Stimulated activated naive CD8-positive, alpha-beta T cell treated with anti-CD3 and anti-CD28 coated beads, Interleukin-15, amount 100 ng/mL, for 72 hours (primary cell): ENCODE measurements at regions not wholly inside any gene's neighbourhood (a gene's known extent, or its start where the extent isn't known, plus 50 kb on each side); places are given as distances from the start of the nearest gene placed in this dataset.

ENCODE experiments used
- ATAC-seq: fragments of 150-1000 bp; cut with Tn5 transposase; 2 replicates; pipeline ENCODE4 v1.10.0; 2021; ENCODE audit warnings: mild to moderate bottlenecking, moderate library complexity
- DNase-seq, 2 donors: peaks; one replicate each; pipeline ENCODE4 v3.0.0; 2021 to 2022
- H3K27ac Mint-ChIP-seq, 2 donors: one replicate each; pipeline ENCODE4 v1.8.0; 2022; ENCODE audit warnings: mild to moderate bottlenecking in 2 of 2, mixed read lengths in 2 of 2, moderate library complexity in 2 of 2
- H3K27me3 Mint-ChIP-seq: one replicate; pipeline ENCODE4 v1.8.0; 2022; ENCODE audit warnings: mixed read lengths
- H3K4me1 Mint-ChIP-seq: one replicate; pipeline ENCODE4 v1.8.0; 2022; ENCODE audit warnings: mild to moderate bottlenecking, mixed read lengths
- H3K4me3 Mint-ChIP-seq, 2 donors: one replicate each; pipeline ENCODE4 v1.8.0; 2022; ENCODE audit warnings: mild to moderate bottlenecking in 2 of 2, mixed read lengths in 2 of 2, moderate library complexity in 1 of 2
- H3K9me3 Mint-ChIP-seq, 2 donors: one replicate each; pipeline ENCODE4 v1.8.0; 2022; ENCODE audit warnings: mixed read lengths in 2 of 2

DNA sequence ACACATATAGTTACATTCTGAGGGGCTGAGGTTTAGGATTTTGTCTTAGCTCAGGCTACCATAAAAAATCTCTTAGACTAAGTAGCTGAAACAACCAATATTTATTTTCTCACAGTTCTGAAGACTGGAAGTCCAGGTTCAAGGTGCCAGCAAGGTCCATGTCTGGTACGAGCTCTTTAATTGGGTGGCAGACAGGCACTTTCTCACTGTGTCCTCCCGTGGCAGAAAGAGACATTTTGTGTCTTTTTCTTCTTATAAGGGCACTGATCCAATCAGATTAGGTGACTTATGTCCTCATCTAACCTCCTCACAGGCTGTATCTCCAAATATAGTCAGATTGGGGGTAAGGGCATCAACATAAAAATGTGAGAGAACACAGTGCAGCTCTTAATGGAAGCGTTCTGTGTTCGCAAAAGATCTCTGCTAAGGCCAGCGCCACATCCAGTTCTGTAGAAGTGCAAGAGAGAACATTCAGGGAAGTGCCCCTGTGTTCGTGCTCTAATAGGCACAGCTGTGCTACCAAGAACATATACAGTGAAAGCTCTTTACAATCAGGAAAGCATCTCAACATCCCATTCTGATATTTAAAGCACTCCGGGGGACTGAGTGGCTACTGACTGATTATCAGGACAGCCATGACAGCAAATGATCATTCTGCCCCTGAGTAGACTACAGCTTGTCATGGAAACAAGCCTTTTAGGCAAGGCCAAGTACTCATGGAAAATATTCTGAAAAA, 819.2 kb downstream of the LIG4 start:
- Mint-ChIP-seq H3K27ac (no peak overlapping the region), H3K4me3 (no peak overlapping the region), H3K27me3 (no peaks in the 10 kb centered on the region), H3K9me3 (peaks cover 0 to 6% of the 10 kb centered on the region in 2 donors), H3K4me1 (no peaks in the 10 kb centered on the region)
- DNase-seq: no peak
- ATAC-seq: no peak

DNA sequence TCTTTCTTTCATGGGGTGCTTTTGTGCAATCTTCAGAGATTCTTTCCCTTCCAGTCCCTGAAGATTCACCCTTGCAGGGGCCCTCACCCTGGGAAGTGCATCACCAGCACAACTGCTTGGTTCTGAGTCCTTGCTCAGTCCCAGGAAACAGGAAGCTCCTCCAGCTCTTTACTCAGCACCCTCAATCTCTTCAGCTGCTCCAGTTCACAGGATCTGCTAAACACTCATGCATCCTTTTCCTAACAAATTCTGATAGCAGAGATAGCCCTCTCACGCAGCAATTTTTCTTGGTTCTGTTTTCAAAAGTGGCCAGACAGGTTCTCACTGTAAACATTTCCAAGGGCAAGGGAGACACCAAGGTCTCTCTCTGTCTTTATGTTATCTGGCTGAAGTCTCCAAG, 823.1 kb downstream of the LIG4 start:
- DNase-seq: no peak
- Mint-ChIP-seq H3K4me1 (no peaks in the 10 kb centered on the region), H3K27me3 (no peaks in the 10 kb centered on the region), H3K9me3 (peaks cover 0 to 6% of the 10 kb centered on the region in 2 donors), H3K4me3 (no peak overlapping the region), H3K27ac (no peak overlapping the region)
- ATAC-seq: no peak

DNA sequence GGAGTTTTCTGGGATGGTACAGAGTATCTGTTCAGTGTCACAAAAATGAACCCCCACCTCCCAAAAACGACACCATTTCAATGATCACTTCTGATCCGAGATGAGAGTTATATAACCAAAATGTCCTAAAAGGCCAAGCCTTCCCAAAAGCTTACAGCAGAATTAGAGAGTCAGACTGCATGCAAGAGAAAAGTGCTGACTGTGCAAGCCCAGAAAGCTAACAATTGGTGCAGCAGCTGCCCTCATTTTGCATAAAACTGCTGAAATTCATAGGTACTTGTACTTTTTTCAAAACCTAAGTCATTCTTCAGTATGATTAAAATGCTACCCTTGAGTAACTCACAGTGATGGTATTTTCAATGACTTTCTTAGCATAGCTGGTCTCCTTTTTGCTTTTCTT, 819.6 kb upstream of the ARGLU1 start:
- ATAC-seq (no peak), DNase-seq (no peak)
- Mint-ChIP-seq H3K4me1 (no peaks in the 10 kb centered on the region), H3K27ac (no peak overlapping the region), H3K9me3 (no peaks in the 10 kb centered on the region), H3K27me3 (no peaks in the 10 kb centered on the region), H3K4me3 (no peak overlapping the region)

DNA sequence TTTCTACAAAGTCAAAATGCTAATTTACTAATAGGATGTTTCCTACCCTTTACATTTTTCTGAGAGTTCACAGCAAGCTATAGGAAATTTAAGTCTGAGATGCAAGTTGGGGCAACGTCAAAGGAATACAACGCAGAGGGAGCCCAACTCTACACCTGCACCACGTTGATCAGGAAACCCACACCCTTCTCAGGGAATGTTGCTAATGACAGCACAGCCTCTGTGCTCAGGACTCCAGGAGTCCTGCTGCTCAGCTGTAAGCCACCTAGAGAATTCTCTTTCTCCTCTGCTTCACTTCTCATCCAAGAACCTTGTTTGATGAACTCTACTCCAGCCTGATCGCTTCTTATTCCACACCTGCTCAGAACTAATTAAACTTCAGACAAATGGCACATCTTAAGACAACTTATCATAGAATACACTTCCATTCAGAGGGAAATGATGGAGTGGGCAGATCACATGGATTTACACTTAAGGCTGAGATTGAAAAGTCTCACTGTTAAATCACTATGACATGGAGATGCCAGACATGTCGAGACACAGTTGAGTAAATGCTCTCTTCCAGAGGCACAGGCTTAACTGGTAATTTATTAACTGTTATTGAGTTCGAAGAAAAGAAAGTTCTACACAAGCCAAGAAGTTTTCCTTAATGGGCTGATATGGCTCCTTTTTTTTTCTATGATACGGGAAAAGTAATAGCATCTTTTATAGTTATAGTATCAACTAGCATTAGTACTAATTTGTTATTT, 811.6 kb upstream of the ARGLU1 start:
- DNase-seq: no peak
- H3K27ac Mint-ChIP-seq: no peak overlapping the region
- ATAC-seq: no peak
- no peaks in the 10 kb centered on the region for H3K4me1 Mint-ChIP-seq
- no peak overlapping the region for H3K4me3 Mint-ChIP-seq
- no peaks in the 10 kb centered on the region for H3K27me3 Mint-ChIP-seq
- H3K9me3 Mint-ChIP-seq: no peaks in the 10 kb centered on the region

DNA sequence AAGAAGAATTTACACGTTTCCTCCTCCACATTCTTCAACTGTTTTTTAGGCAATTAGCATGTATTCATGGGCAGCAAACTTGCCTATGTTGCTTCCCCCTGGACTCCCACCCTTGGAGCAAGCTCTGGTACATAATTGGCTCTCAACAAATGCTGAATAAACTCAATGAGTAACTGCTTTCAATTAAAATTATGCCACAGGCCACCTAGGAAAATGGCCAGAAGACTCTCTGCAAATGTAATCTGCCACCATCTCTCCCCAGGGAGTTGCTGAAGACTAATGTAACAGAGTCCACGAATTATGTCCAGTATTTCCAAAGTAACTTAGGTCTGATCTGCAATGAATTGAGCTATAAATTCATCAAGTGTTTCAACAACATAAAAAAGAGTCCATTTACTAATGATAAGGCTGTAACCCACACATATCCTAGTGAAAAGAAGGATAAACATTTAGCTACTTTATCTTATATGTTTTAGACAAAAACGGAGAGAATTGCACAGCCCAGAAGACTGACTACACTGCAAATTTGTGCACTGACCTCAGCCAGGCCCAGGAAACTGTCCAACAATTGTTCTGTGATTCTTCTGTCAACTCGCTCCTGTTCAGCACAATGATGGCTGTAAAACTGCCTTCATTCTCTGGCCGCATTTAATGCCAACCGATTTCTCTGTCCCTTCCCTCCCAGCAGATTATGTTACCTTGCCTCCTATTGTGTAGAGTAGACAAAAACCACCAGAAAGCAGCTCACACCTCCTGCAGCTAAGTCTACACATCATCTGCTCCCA, 808.6 kb upstream of the ARGLU1 start:
- ATAC-seq (no peak), DNase-seq (no peak)
- no peak overlapping the region for H3K4me3 Mint-ChIP-seq
- H3K27me3 Mint-ChIP-seq: no peaks in the 10 kb centered on the region
- H3K4me1 Mint-ChIP-seq: no peaks in the 10 kb centered on the region
- no peaks in the 10 kb centered on the region for H3K9me3 Mint-ChIP-seq
- H3K27ac Mint-ChIP-seq: no peak overlapping the region

DNA sequence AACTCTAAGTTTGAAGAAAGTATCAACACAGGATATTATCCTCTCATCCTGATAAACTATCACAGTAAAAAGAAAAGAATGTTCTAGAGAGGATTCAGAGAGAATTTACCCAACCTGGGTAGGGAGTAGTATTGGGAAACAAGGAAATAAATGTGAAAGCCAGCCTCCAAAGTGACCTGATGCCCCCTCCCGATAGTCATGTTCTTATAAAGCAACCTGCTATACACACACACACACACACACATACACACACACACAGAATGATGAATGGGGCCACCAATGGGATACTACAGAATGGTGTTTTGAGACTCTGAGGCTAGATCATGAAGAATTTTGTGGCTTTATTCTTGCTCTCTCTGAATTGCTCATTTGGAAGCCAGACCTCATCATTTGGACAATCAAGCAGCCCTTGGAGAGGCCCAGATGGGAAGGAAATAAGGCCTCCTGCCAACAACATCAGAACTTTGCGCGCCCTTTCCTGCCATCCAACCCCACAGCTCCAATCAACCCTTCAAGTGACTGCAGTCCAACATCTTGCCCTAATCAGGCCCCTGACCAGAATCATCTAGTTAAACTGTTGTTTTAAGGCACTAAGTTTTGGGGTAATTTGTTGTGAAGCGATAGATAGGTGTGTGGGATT, 807.9 kb upstream of the ARGLU1 start:
- Mint-ChIP-seq H3K4me1 (no peaks in the 10 kb centered on the region), H3K27ac (no peak overlapping the region), H3K27me3 (no peaks in the 10 kb centered on the region), H3K4me3 (no peak overlapping the region), H3K9me3 (no peaks in the 10 kb centered on the region)
- DNase-seq (no peak), ATAC-seq (no peak)

DNA sequence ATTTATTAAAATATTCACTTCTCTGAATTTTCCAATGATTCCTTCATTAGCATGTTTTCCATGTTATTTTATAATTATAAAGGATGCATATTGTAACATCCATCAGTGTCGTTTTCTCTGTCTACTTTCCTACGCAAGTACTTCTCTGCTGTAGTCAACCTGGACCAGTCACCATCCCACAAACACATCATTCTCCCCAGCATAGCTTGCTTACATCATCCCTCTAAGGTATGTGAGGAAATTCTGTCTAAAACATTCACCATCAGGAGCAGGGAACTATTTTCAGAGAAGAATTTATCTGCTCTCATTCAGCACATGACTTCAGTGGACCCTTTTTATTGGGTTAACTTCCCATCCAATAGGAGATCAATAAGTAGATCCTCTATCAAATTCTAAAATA, 806.1 kb upstream of the ARGLU1 start:
- H3K27ac Mint-ChIP-seq: no peak overlapping the region
- H3K27me3 Mint-ChIP-seq: no peaks in the 10 kb centered on the region
- H3K4me1 Mint-ChIP-seq: no peaks in the 10 kb centered on the region
- DNase-seq (no peak), ATAC-seq (no peak)
- H3K9me3 Mint-ChIP-seq: no peaks in the 10 kb centered on the region
- no peak overlapping the region for H3K4me3 Mint-ChIP-seq

DNA sequence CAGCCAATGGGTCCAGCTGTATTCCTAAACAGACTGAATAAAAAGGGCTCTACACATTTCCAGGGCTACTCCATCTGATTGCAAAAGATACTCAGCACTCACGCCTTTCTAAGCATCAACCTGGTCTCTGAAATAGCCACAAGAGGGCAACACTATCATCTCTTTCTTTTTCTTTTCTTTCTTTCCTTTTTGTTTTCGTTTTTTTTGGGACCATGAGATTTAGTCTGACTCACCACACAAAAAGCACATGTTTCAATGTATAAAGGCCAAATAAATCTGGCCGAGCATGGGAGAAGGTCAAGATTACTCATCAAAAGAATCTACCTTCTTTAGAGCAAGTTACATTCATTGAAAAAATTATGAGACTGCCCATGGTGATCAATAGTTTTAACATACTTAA, 805.6 kb upstream of the ARGLU1 start:
- Mint-ChIP-seq H3K27ac (no peak overlapping the region), H3K4me3 (no peak overlapping the region), H3K9me3 (no peaks in the 10 kb centered on the region), H3K4me1 (no peaks in the 10 kb centered on the region), H3K27me3 (no peaks in the 10 kb centered on the region)
- ATAC-seq: no peak
- no peak for DNase-seq

DNA sequence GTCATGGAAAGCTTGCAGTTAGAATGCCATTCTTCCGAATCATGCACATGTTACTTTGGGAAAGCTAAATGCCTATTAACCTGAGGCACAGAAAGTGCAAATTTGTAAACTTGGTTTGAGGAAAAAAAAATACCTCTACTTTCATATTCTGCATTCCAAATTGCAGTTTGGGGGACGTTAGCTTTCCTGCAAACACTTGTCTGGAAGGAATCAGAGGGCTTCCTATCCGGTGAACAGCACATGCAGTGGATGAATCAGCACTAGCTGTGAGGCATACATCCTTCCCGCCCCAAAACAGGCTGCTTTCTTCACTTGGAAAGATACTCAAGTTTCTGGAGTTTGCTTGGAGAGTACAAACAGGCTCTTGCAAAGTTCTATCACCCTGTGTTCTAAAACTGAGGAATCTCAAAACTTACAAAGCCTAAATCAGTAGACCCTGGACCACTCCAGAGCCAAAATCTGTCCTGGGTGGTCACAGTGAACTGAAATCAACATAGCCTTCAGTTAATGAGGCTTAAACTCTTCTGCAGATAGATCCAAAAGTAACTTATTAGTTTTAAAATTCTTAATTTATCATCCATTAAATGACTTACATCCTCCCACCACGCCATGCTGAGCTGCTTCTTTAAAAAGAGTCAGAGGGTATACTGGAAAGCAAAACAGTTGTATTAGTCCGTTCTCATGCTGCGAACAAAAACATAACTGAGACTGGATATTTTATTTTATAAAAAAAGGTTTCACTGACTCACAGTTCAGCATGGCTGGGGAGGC, 802.3 kb upstream of the ARGLU1 start:
- H3K27me3 Mint-ChIP-seq: no peaks in the 10 kb centered on the region
- no peaks in the 10 kb centered on the region for H3K4me1 Mint-ChIP-seq
- no peak overlapping the region for H3K27ac Mint-ChIP-seq
- no peaks in the 10 kb centered on the region for H3K9me3 Mint-ChIP-seq
- ATAC-seq (no peak), DNase-seq (no peak)
- H3K4me3 Mint-ChIP-seq: no peak overlapping the region

DNA sequence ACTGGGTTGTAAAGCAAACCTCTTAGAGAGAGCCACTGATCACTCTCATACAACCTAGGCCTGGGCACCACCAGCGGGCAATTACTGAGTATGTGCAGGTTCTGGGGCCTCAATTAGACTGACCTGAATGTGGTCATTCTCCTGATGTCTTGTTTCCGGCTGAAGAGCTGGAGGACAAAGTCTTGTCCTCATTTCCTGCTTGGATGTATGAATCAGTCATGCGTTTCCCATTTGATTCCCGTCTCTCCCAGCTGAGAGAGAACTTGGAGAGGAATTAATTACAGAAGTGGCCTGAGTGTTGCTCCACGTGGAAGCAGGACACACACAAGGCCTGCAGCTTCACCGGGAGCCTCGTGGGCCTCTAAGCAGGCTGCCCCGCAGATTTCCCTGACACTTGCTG, 799.3 kb upstream of the ARGLU1 start:
- H3K27me3 Mint-ChIP-seq: no peaks in the 10 kb centered on the region
- no peak overlapping the region for H3K27ac Mint-ChIP-seq
- DNase-seq: no peak
- no peaks in the 10 kb centered on the region for H3K9me3 Mint-ChIP-seq
- no peak for ATAC-seq
- no peak overlapping the region for H3K4me3 Mint-ChIP-seq
- no peaks in the 10 kb centered on the region for H3K4me1 Mint-ChIP-seq

DNA sequence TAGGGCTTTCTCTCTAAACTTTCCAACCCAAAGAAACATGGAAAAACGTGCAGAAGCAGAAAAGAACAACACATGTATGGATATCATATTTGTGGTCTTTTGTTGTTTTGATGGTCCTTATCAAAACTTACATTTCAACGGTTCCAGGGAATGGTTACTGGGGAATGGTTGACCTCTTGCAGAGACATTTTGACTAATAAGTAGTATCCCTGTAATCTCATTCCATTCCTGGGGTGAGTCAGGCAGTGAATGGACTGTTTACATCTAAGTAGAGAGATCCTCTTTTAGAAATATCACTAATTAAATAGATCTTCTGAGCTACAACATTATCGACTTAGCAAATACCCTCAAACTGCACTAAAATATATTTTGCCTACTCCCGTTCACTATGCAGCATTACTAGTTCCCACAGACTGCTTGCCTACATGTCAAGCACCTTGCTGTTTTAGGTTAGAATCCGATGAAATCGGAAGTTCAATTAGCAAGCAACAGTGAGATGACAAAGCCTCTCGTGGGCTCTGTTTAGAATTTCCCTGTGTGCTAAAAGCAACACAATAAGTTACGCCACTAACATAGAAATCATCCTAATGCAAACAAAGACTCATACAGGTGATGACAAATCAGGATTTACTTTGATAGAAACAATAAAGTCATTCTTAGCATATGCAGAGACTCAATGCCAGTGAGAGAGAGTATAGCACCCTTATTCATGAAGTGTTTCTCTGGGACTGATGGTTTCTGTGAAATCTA, 797.7 kb upstream of the ARGLU1 start:
- H3K4me1 Mint-ChIP-seq: no peaks in the 10 kb centered on the region
- no peaks in the 10 kb centered on the region for H3K27me3 Mint-ChIP-seq
- H3K9me3 Mint-ChIP-seq: peaks cover 0 to 10% of the 10 kb centered on the region in 2 donors
- ATAC-seq (no peak), DNase-seq (no peak)
- H3K27ac Mint-ChIP-seq: no peak overlapping the region
- H3K4me3 Mint-ChIP-seq: no peak overlapping the region

DNA sequence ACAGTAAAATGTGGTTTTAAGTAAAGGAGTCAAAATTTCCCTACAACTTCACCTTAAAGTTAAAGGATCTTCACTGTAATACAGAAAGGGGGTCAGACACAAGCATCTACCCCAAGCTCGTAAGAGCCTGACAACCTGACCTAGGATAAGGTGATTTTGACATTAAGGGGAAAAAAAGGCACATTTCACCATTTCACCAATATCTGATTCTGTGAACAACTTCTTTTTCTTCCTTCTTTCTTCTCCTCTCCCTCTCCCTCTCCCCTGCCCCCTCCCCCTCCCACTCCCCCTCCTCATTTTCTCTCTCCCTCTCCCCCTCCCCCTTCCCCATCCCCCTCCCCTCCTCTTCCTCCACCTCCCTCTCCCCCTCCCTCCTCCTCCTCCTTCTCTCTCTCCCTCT, 796.7 kb upstream of the ARGLU1 start:
- DNase-seq: no peak
- Mint-ChIP-seq H3K4me1 (no peaks in the 10 kb centered on the region), H3K9me3 (peaks cover 0 to 12% of the 10 kb centered on the region in 2 donors), H3K27ac (no peak overlapping the region), H3K4me3 (no peak overlapping the region), H3K27me3 (no peaks in the 10 kb centered on the region)
- ATAC-seq: no peak

DNA sequence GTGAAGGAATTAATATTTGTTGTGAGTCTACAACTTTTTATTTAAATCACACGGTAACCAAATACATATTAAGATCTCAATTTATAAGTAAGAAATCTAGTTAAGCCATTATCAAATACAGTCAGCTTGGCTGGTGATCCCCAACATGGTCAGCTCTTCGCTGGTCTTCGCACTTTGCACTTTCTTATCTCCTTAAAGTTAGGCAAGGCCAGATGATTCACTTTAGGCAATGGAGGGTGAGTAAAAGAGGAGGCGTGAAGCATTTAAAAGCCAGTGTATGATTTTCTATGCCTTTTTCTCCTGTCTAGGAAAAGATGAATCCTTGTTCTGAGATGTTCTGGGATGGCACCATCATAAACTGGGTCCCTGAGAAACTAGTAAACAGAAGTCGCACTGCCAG, 793.7 kb upstream of the ARGLU1 start:
- Mint-ChIP-seq H3K27me3 (no peaks in the 10 kb centered on the region), H3K9me3 (peaks cover 9 to 12% of the 10 kb centered on the region in 2 donors), H3K4me1 (no peaks in the 10 kb centered on the region), H3K4me3 (no peak overlapping the region), H3K27ac (no peak overlapping the region)
- ATAC-seq: no peak
- DNase-seq: no peak

DNA sequence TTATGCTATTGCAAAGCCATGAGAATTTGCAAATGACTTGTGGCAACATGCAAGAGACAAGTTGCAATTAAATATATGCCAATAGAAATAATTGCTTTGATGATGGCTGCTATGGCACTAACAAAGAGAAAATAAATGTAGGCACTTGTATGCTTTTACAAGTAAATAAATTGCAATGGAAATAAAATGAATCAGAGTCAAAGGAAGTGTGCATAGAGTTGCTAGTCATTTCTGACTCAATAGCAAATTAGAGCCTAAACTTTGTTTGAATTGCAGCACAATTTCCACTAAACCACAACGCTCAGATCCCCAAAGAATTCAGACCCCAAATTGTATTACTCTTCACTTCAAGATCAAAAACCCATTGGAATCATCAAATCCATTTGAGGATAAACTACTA, 792.1 kb upstream of the ARGLU1 start:
- no peaks in the 10 kb centered on the region for H3K4me1 Mint-ChIP-seq
- H3K27me3 Mint-ChIP-seq: no peaks in the 10 kb centered on the region

More for the DNA sequence above, 792.1 kb upstream of the ARGLU1 start:
- Mint-ChIP-seq H3K4me3 (no peak overlapping the region), H3K27ac (no peak overlapping the region), H3K9me3 (peaks cover 9 to 12% of the 10 kb centered on the region in 2 donors)
- ATAC-seq: no peak
- no peak for DNase-seq
